ENCODE measurements at regions not wholly inside any gene's neighbourhood (a gene's known extent, or its start where the extent isn't known, plus 50 kb on each side); places are given as distances from the start of the nearest gene placed in this dataset. TPM values are rescaled to one million over a fixed set of nuclear protein-coding genes. Genes with fewer than 3 reads are reported as not detected.
"Not testable (repeated sequence)": the region's sequence is repeated elsewhere in the genome, so short reads cannot be mapped to it uniquely, and the experiment has no call there.

DNA sequence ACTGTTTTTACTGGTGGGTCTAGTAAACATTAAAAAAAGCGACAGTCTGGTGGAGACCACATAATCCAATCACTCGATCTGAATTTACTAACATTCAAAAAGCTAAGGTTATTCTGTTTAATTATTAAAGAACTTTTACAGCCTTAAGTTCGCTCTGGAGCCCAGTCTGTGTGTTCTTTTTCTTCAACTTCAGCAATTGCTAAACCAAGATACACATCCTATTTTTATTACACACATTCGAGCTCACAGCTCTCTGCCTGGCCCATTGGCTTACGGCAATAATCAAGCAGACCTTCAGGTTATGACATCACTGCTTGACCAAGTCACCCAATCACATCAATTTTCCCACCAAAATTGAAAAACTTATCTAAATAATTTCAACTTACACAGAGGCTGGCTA is 57.4 kb upstream of the PRSS16 start:
- intact Hi-C loops (cut with DNase I), result no loop called here
- Histone ChIP-seq H3K27ac (no peak overlapping the region), H3K27me3 (no peaks in the 10 kb centered on the region), H3K4me1 (peaks cover 9% of the 10 kb centered on the region), H3K4me3 (no peak overlapping the region), H3K9me3 (no peaks in the 10 kb centered on the region), H3K36me3 (replicated peaks in 1 of 2; ENCODE audit: insufficient read depth in 1 of 2, low read depth in 2 of 2) (no peaks in the 10 kb centered on the region)
- DNase-seq, result no peak
- WGBS, 2 donors, result 66 to 73% methylated on average over 5 of the region's 5 CpGs
- ATAC-seq, result no peak
- TF ChIP-seq POLR2A (IDR thresholded peaks at IDR 0.05), result no peak
- TF ChIP-seq, protein P1, sequence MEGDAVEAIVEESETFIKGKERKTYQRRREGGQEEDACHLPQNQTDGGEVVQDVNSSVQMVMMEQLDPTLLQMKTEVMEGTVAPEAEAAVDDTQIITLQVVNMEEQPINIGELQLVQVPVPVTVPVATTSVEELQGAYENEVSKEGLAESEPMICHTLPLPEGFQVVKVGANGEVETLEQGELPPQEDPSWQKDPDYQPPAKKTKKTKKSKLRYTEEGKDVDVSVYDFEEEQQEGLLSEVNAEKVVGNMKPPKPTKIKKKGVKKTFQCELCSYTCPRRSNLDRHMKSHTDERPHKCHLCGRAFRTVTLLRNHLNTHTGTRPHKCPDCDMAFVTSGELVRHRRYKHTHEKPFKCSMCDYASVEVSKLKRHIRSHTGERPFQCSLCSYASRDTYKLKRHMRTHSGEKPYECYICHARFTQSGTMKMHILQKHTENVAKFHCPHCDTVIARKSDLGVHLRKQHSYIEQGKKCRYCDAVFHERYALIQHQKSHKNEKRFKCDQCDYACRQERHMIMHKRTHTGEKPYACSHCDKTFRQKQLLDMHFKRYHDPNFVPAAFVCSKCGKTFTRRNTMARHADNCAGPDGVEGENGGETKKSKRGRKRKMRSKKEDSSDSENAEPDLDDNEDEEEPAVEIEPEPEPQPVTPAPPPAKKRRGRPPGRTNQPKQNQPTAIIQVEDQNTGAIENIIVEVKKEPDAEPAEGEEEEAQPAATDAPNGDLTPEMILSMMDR (IDR thresholded peaks at IDR 0.05), result no peak

DNA sequence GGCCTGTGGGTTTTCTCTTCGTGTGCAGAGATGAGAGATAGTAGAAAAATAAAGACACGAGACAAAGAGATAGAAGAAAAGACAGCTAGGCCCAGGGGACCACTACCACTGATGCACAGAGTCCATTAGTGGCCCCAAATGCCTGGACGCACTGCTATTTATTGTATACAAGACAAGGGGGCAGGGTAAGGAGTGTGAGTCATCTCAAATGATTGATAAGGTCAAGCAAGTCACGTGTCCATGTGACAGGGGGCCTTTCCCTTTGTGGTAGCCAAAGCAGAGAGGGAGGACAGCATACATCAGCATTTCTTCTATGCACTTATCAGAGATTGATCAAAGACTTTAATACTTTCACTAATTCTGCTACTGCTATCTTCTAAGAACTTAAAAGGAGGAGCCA is 53.0 kb upstream of the PRSS16 start:
- H3K9me3 ChIP-seq; H3K27me3 ChIP-seq; intact Hi-C loops (cut with DNase I); ATAC-seq; H3K4me3 ChIP-seq; H3K36me3 ChIP-seq (replicated peaks in 1 of 2; ENCODE audit: insufficient read depth in 1 of 2, low read depth in 2 of 2); DNase-seq; H3K27ac ChIP-seq; H3K4me1 ChIP-seq: not testable (repeated sequence)
- 61 to 75% methylated on average over 4 of the region's 4 CpGs for WGBS, 2 donors

DNA sequence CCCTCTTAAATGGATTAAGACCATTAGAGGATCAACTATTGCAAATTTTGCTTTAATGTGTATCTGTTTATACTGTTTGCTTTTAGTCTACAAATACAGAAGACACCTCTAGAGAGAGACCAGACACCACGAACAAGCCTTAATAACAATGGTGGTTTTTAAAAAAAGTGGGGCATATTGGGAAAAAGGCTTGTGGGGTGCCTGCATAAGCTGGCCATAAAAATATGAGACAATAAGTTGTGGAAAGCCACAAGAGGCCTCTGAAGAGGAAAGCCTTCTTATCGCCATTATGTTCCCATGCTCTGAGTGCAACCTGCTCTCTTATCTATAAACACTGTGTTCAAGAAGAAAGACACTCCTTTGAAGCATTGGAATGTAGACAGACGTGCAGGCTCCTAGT is 52.0 kb upstream of the PRSS16 start:
- DNase-seq; H3K27ac ChIP-seq; H3K4me3 ChIP-seq; H3K4me1 ChIP-seq; intact Hi-C loops (cut with DNase I); H3K27me3 ChIP-seq; ATAC-seq; H3K9me3 ChIP-seq; H3K36me3 ChIP-seq (replicated peaks in 1 of 2; ENCODE audit: insufficient read depth in 1 of 2, low read depth in 2 of 2): not testable (repeated sequence)
- 61 to 69% methylated on average over 3 of the region's 3 CpGs for WGBS, 2 donors

Small RNA genes in the stretch of these regions (microRNA-seq; reads per million reads assigned to microRNA genes)
- gene MIR3143 (ENCODE audit: borderline number of aligned reads in 2 of 2, borderline replicate concordance in 2 of 2), result 0 reads per million in 2 donors

Small RNA genes in the stretch of these regions (small RNA-seq; reads per million reads assigned to genes)
- not detected for gene MIR3143
- not detected for gene RNU2-62P

All from body of pancreas (tissue), 4 donors.